GM19463 (cell line): ENCODE measurements at regions not wholly inside any gene's neighbourhood (a gene's known extent, or its start where the extent isn't known, plus 50 kb on each side); places are given as distances from the start of the nearest gene placed in this dataset.

ENCODE experiments used
- ATAC-seq: cut with Tn5 transposase; IDR thresholded peaks from one replicate; pipeline ENCODE4 v1.9.1; 2021; ENCODE audit warnings: mild to moderate bottlenecking, moderate library complexity; ENCODE audit not compliant: unreplicated experiment

DNA sequence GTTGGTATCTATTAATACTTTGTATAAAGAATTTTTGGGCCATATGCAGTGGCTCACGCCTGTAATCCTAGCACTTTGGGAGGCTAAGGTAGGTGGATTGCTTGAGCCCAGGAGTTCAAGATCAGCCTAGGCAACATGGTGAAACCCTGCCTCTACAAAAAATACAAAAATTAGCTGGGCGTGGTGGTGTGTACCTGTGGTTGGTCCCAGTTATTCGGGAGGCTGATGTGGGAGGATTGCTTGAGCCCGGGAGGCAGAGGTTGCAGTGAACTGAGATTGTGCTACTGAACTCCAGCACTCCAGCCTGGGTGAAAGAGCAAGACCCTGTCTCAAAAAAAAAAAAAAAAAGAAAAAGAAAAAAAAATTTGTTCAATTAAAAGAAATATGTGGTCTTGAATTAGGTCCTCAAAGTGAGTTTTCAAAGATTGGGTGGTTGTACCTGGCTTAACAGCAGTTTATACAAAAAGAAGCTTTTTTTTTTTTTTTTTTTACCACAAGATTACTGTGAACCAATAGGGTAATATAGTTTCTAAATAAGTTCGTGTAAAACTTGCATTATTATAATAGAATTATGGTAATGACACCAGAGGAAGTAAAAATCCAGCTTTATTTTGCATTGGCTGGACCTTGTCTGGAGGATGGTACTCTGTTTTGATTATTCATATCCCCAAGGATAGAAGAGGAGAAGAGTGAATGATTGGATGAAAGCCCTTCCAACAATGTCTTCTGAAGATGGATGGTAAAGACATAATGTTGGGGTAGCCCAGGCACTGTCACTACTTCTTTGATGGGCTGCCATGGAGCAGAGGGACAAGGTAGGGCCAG lies 210.3 kb downstream of the MYCN start:
- ATAC-seq, result no peak

DNA sequence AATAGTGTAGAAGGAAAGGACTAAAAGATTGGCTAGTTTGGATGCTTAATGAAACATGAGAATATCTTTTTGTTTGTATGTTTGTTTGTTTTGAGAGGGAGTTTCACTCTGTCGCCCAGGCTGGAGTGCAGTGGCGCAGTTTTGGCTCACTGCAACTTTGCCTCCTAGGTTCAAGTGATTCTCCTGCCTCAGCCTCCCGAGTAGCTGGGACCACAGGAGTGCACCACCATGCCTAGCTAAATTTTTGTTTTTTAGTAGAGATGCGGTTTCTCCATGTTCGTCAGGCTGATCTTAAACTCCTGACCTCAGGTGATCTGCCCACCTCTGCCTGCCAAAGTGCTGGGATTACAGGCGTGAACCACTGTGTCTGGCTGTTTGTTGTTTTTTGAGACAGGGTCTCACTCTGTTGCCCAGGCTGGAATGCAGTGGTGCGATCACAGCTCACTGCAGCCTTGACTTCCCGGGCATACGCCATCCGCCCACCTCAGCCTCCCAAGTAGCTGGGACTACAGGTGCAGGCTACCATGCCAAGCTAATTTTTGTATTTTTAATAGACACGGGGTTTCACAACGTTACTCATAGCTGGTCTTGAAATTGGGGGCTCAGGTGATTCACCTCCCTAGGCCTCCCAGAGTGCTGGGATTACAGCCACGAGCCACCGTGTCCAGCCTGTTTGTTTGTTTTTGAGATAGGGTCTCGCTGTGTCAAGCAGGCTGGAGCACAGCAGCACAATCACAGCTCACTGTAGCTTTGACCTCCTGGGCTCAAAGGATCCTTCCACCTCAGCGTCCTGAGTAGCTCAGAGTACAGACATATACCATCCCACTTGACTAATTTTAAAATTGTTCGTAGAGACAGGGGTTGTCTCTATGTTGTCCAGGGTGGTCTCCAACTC lies 209.2 kb downstream of the MYCN start:
- ATAC-seq, result no peak

DNA sequence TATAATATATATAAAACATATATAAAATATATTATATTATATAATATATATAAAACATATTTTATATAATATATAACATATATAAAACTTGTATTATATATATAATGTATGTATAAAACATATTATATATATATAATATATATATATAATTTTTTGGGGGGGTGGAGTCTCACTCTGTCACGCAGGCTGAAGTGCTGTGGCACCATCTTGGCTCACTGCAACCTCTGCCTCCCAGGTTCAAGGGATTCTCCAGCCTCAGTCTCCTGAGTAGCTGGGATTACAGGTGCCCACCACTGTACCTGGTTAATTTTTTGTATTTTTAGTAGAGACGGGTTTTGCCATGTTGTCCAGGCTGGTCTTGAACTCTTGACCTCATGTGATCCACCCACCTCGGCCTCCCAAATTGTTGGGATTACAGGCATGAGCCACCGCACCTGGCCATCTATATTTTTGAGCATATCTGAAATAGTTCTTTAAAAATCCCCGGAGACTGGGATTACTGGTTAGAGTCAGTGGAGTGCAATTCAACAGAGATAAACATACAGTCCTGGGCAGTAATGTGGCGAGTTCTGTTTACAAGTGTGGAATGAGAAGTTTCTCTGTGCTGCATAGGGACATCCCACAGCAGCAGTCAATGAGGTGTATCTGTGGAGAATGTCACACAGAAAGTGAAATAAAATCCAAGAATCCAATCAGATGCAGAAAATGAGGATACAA lies 208.4 kb downstream of the MYCN start:
- no peak for ATAC-seq

DNA sequence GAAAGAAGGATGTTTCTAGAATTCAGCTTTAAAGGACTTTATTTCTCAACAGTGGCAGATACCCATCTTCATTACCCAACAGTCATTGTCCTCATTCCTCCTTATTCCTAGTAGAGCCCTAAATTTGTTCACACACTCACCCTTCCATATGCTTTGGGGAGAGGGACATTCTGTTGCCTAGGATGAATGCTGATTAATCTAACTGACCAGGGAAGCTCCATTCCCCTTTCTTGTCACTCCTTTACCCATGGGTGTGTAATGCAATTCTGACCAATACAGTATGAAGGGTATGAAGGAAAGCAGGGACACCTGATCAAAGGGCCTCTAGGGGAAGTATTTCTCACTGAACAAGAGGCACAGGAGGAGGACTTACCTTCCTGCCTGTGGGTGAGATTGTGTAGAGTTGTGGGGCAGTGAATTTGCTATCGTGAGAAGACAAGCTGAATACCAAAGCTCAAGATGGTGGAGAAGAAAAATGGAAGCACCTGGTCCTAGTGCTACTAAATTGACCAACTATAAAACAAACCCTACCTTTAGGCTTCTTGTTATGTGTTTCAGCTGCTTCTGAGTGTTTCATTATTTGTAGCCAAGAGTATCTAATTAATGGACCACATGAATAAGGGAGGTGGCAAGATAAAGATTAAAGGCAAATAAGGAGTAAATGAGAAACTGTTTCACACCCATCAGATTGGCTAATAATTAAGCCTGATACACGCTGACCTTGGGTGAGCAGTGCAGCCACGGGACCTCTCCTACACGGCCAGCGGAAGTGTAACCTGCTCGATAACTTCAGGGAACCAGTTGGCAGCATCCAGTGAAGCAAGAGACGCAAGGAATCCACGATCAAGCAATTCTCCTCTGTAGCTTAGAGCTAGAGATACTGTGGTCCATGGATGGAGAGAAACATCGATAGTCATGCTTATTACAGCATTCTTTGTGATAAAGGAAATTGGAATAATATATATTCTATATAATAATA lies 202.3 kb downstream of the MYCN start:
- ATAC-seq, result no peak

DNA sequence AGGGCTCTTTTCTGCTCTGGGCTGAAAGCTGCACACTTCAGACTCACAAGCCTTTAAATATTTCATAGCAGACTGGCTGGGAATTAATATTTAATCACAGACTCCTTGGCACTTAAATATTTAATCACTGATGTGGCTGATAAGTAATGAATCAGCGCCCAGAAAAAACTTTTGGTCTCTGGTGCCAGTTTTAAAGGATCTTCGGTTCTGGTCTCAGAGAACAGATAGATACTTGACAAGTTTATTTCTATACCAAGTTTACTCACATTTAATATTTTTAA lies 201.2 kb downstream of the MYCN start:
- ATAC-seq, result no peak

DNA sequence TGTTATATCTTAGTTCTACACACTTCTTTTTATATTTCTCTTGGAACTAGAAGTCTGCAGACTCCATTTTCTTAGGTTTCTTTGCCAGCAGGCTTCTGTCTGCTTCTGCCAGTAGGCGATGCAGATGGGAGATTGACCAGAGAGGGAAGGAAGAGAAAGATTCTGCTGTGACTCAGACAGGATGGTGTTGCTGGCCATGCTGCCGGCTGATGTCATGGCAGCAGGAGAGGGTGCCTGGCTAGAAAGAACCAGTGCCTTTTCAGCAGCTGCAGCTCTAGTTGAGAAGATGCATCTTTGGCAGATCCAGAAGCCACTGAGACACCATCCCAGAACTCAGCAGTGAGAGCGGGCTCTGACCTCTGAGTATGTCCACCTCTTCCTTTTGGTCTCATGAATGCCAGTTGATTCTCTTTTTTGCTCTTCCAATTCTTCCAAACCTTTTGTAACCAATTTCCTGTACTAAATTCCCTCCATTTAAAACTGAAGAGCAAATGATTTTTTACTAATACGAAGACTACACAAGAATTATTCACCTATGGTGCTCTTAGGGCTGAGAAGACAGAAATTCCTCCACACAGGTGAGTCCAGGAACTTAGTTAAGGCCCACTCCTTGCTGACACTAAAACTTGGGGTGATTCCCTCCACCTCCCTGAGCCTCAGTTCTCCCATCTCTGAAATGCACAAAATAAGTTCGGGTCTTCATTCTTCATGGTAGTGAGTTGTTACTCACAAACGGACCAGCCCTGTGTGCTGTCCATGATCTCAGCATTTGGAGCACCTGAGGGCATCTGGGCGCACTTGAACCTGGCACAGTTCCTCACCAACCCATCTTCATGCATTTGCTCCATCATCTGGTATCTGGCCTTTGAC lies 200.7 kb downstream of the MYCN start:
- ATAC-seq, result no peak

DNA sequence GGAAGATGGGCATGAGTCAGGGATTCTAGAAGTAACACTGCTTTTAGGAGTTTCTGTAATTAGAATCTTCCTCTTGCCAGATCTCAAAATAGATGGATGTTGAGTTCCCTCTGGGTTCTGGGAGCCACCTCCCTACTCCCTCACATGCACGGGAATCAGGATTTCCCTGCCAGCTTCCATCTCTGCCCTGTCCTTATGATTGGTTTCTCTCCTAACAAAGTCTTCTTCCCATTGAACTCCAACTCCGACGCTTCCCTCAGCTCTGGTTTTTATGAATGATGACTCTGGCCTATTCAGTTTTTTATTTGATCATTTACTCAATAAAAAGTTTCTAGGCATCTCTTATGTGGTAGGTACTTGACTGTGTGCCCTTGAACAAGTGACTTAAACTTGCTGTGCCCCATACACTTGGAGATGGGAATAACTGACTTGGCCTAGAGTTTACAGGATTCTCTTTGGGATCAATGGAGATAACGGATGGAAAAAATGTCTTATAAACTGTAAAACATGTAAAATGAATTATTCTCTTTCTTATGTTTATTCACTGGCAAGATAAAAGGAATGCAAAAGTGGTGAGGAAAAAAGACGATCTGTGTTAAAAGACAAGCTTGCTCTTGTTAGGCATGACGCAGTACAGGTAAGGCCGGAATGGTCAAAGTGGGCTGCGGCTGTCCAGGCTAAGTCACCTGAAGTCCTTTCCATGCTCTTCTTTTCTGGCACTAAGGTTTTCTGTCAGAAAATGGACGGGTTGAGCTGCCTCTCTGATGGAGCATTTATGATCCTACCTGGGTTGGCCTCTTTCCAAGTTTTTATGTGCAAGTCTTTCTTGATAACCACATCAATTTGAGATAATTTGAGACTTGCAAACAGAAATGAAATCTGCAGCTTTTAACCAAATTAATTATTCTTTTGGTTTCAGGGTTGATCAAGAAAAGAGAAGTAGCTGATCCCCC lies 199.6 kb downstream of the MYCN start:
- ATAC-seq, result no peak

DNA sequence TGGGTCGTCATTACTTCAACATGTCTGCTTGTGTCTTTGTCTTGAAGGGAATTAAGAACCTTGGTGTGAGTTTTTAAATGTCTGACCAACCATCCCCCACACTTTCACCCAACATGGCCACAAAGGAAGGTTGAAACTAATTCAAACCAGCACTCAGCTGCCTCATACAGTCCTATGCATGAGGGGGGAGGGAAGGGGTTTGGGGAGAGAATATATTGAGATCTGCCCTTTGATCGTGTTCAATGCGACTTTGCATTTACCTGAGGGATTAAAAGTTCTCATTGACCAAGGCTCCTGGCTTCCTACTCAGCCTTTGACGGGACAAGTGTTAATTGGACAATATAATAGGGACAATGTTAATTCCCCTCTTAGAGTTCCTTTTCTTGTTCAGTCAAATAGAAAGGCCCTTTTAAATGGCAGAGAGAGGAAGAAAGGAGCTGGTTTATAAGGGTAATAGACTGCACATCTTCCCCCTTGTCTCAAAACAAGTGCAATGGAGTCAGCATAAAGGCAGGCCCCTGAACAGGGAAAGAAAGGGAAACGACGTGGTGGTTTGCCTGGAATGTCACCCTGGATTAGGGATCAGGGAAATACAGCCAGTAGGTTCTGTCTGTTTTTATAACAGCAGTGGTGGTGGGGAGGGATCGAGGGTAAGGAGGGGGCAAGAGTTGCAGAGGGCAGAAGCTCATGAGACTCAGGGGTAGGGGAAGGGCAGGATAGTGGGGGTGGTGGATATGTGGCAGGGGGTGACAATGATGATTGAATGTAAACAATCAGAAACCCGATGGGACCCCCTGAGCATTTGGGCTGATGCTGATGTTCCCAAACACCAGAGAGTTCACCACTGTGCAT lies 198.7 kb downstream of the MYCN start:
- ATAC-seq, result no peak

DNA sequence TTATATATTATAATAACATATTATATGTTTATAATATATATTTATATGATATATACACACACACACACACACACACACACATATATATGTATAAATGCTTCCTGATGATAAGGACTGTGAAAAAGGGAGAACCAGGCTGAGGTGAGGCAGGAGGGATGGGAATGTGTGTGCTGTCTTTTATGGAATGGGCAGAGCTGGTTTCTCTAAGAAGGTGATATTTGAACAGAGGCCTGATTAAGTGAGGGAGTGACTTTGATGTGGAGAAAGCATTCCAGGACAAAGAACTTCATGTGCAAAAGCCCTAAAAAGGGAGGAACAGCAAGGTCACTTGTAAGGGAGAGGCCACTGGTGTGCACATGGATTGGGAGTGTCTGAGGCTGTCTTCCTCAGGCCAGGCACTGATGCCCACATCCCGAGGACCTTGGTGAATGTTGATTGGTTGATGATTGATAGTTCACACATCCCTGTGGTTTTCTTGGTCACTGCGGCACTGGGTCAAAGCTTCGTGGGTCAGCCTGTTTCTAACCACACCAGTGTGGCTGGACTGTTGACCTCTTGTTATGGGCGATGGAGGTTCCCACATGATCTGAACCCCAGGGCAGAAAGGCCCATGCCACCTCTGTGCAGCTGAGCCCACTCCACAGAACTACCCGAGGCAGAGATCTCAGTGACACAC lies 196.9 kb downstream of the MYCN start:
- ATAC-seq, result no peak

DNA sequence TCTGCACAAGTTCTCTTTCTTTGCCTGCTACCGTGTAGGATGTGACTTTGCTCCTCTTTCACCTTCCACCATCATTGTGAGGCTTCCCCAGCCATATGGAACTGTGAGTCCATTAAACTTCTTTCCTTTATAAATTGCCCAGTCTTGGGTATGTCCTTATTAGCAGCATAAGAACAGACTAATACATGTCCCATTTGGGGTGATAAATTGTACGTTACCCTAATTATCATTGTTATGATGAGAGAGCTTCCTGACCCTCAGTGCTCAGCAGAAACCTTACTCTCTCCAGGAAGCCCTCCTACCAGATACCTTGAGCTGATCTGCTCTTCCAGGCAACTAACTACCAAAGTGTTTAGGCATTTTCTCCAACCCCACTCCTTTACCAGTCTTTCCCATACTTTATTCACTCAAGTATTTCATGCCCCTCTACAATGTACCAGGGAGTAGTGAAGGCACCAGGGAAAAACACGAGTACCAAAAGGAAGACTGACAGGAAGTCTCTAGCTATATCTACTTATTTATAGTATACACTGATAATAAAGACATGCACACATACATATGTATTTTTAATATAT lies 196.2 kb downstream of the MYCN start:
- ATAC-seq, result no peak

DNA sequence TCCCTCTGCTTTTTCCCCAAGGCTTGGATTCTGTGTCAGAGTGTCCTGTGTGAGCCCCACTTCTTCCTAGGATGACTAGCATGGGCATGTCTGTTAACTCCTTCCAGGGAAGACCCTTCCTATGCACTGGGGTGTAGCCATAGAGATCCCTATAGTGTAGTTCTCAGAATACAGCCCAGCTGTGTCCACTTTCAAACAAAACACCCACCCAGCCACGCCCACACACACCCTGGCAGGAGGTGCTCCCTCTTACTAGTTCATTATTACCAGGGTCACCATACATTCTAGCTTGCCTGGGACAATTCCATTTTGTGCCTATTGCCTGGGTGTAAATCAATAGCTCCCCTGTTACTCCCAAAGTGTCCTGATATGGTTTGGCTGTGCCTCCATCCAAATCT lies 195.6 kb downstream of the MYCN start:
- ATAC-seq, result no peak

DNA sequence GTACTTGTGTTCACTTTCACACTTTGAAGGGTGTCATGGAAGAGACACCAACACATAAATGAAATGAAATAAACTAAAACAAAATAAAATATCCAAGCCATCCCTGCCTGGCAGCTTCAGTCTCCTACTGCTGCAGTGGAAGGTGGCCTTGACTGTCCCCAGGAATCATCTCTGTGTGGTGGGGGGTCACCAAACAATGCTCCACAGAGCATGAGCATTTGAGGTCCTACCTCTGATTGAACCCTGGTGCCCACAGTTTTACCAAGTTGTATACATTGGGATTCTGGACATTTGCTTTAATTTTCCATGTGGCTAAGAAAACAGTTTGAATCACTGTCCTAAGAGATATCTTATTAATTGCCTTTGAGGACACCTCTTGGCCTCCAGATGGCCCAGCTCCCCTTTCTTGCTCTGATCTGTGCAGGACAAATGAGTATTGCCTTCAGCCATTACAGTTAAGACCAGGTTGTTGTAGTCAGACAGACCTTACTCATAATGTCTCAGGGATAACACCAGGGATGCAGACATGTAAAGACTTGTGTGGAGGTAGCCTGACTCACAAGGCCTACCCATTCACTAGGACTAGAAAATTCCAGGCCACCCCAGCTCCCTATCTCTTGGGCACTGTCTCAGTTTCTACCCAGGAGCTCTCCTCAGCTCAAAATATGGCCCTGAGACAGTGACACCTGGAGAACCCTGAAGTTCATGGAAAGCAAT lies 195.0 kb downstream of the MYCN start:
- ATAC-seq, result no peak

DNA sequence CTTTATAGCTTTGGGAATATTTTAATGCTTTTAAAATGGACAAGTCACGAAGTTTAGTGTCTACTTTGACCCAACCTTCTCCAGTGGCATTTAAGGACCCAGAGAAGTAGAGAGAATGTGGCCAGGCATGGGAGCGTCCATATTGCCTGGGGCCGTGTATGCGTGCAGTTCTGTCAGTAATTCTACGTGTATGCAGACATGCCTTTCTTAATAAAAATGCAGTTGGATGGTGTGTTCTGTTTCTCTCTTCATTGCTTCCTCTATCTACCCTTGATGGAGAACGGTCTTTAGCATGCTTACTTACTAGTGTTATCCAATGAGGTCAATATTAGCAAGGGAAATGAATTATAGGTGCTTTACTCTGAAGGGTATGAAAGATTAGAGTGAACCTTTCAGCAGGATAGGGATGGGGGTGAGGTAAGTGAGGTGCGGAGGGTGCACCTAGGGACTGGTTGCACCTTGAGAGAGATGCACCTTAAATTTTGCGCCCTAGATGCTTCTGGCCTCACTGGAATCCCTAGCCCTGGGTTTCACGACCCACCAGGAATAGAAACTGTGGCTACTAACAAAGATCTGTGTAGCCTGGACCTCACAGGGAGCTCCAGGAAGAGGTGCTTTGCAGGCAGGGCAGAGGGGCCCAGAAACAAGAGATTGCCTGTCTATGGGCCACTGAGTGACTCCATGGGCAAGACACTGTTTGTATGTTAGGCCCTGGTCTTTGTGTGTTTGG lies 194.3 kb downstream of the MYCN start:
- no peak for ATAC-seq

DNA sequence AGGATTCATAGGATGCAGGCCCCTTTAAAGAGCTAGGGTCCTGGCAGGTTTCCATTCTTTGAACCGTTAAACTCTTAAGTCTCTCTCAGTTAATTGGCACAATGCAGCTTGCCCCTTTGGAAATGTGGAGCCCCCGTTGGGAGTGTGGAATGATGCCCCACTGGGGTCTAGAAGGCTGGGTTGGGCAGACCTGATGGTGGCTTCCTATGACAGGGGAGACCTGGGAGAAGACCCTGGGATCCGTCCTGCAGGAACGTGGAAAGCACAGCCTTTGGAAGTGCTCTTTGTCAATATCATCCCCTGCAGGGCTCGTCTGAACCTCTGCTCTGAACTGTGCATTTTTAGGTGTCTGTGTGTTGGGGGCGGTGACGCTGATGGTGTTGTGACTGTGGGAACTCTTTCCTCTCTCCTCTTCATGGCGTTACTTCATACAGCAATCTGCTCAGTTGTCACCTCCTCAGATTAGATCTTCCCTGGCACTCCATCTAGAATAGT lies 190.6 kb downstream of the MYCN start:
- ATAC-seq, result no peak

DNA sequence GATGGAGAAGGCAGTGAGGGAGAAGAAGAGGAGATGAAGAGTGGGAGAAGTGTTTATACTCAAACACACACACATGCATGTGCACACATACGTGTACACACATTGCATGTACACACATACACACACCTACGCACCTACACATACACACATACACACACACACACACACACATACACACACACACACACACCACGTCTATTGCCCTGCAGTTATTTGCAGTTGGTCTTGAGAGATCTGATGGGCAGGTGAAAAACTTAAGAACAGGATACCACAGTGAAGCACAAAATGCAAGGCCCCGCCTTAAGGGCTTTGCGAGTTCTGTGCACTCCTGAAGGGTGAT lies 190.2 kb downstream of the MYCN start:
- no peak for ATAC-seq
